Esophagus squamous epithelium (tissue), 4 donors: ENCODE measurements at regions not wholly inside any gene's neighbourhood (a gene's known extent, or its start where the extent isn't known, plus 50 kb on each side); places are given as distances from the start of the nearest gene placed in this dataset.

Source experiments
- CTCF ChIP-seq, 6 experiments: fragments of 450-650 bp in 4 of 6; fragments of 200-600 bp in 2 of 6; sonication (generic) in 2 of 6; IDR thresholded peaks; one replicate each; pipeline ENCODE4 v1.5.1; 2016 to 2019; ENCODE audit warnings: antibody characterized with exemption in 6 of 6, mild to moderate bottlenecking in 4 of 6, moderate library complexity in 4 of 6
- POLR2A ChIP-seq, 4 donors: fragments of 450-650 bp; IDR thresholded peaks; one replicate each; pipeline ENCODE4 v1.6.1; 2017; ENCODE audit warnings: antibody characterized with exemption in 4 of 4, mild to moderate bottlenecking in 4 of 4, moderate library complexity in 3 of 4

- TF ChIP-seq CTCF (IDR thresholded peaks at IDR 0.05) (no peak), POLR2A (IDR thresholded peaks at IDR 0.05) (no peak)
These were observed 1154.4 kb downstream of the RAPGEF2 start for GRCh38 chr4:160257318-160257717.
